ENCODE measurements at regions not wholly inside any gene's neighbourhood (a gene's known extent, or its start where the extent isn't known, plus 50 kb on each side); places are given as distances from the start of the nearest gene placed in this dataset.

GRCh38 chr5:74424162-74424868 is 216.2 kb downstream of the ENC1 start:
- TF ChIP-seq ZNF302 (tag by site-specific recombination; IDR thresholded peaks at IDR 0.05; ENCODE audit: low read depth) (no peak), CTCF (tag by site-specific recombination; IDR thresholded peaks at IDR 0.05) (no peak), ATF2 (tag by site-specific recombination; IDR thresholded peaks at IDR 0.05; ENCODE audit: low read depth) (no peak), ZSCAN16 (tag by site-specific recombination; IDR thresholded peaks at IDR 0.05) (no peak), ZNF670 (tag by site-specific recombination; IDR thresholded peaks at IDR 0.05; ENCODE audit: low read depth) (no peak), ZBTB26 (tag by site-specific recombination; optimal IDR thresholded peaks at IDR 0.05) (no peak), REST (tag by site-specific recombination; IDR thresholded peaks at IDR 0.05) (no peak), GLI4 (tag by site-specific recombination; IDR thresholded peaks at IDR 0.05) (no peak), ZNF398 (tag by site-specific recombination; IDR thresholded peaks at IDR 0.05) (no peak), ZBTB48 (tag by site-specific recombination; IDR thresholded peaks at IDR 0.05) (no peak), TCF7L2 (IDR thresholded peaks at IDR 0.05; ENCODE audit: borderline replicate concordance, low read depth, low read length) (no peak)

All from HEK293 (cell line).